Osteoblast (primary cell): ENCODE measurements at regions not wholly inside any gene's neighbourhood (a gene's known extent, or its start where the extent isn't known, plus 50 kb on each side); places are given as distances from the start of the nearest gene placed in this dataset.

ENCODE experiments used
- DNase-seq: peaks from one replicate; pipeline ENCODE4 v3.0.0; 2011; ENCODE audit warnings: low spot score, mixed read lengths; ENCODE audit not compliant: insufficient read length; ENCODE audit errors: missing footprints
- H2AFZ ChIP-seq: 2 replicates; pipeline ENCODE4 v1.6.0; 2011; ENCODE audit warnings: mild to moderate bottlenecking, low read length
- H3K27ac ChIP-seq: 2 replicates; pipeline ENCODE4 v1.5.1; 2011; ENCODE audit warnings: mild to moderate bottlenecking, low read depth, low read length, moderate library complexity
- H3K27me3 ChIP-seq: 2 replicates; pipeline ENCODE4 v1.6.0; 2012; ENCODE audit warnings: mild to moderate bottlenecking, control low read depth, inconsistent platforms, low read length, moderate library complexity; ENCODE audit not compliant: insufficient read depth
- H3K36me3 ChIP-seq: 2 replicates; pipeline ENCODE4 v1.5.1; 2011; ENCODE audit warnings: mild to moderate bottlenecking, low read length, control low read depth, moderate library complexity; ENCODE audit not compliant: insufficient read depth
- H3K4me1 ChIP-seq: 2 replicates; pipeline ENCODE4 v1.5.1; 2011; ENCODE audit warnings: mild to moderate bottlenecking, low read length, control low read depth, moderate library complexity; ENCODE audit not compliant: insufficient read depth
- H3K4me2 ChIP-seq: 2 replicates; pipeline ENCODE4 v1.6.0; 2011; ENCODE audit warnings: mild to moderate bottlenecking, low read length; ENCODE audit not compliant: insufficient read depth
- H3K4me3 ChIP-seq: fragments of 200-600 bp; sonication (generic); 3 replicates; pipeline ENCODE4 v1.5.1; 2012; ENCODE audit warnings: mild to moderate bottlenecking, low read length, inconsistent platforms; ENCODE audit not compliant: insufficient read depth
- H3K79me2 ChIP-seq: 2 replicates; pipeline ENCODE4 v1.6.0; 2012; ENCODE audit warnings: mild to moderate bottlenecking, low read length, control low read depth, inconsistent platforms; ENCODE audit not compliant: insufficient read depth
- H3K9me3 ChIP-seq: 2 replicates; pipeline ENCODE4 v1.5.1; 2011; ENCODE audit warnings: low read depth, low read length, control low read depth
- H4K20me1 ChIP-seq: 2 replicates; pipeline ENCODE4 v1.6.0; 2012; ENCODE audit warnings: mild to moderate bottlenecking, low read length, control low read depth; ENCODE audit not compliant: insufficient read depth
- TF ChIP-seq, protein P1 (sequence below): IDR thresholded peaks from 2 replicates; pipeline ENCODE4 v1.5.1; 2011; ENCODE audit warnings: mild to moderate bottlenecking, low read depth, low read length, moderate library complexity; ENCODE audit errors: extremely low read depth

DNA sequence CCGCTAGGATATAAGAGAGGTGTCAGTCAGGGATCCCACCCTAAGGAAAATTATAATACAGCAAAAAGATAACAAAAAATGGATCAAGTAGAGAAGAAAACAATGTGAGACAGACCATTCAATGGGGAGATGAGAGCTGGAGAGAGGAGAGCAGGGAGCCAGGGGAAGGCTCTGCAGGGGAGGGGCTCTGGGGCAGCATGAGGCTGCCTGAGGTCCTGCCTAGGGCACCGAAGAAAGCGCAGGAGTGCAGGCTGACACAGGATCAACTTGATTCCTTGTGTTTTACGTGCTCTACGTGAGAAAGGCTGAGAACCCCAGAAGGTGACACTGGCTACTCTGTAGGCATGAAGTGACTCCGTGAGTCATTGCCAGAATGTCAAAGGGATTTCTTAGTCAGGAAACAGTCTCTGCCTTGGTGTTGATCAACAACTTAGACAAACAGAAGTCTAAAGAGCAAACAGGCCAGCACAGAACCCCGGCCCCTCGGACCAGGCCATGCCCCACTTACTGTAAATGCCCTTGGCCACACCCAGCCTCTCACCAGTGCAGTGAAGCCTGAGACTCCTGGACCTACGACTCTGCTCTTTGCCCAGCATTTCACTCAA lies 290.1 kb upstream of the PRDM1 start:
- Histone ChIP-seq H3K27ac (no peak overlapping the region), H3K4me2 (no peak overlapping the region), H3K79me2 (no peaks in the 10 kb centered on the region), H3K36me3 (no peaks in the 10 kb centered on the region), H3K4me3 (no peak overlapping the region), H2AFZ (no peak overlapping the region), H3K4me1 (peaks cover 23% of the 10 kb centered on the region), H3K27me3 (no peaks in the 10 kb centered on the region), H4K20me1 (no peaks in the 10 kb centered on the region), H3K9me3 (no peaks in the 10 kb centered on the region)
- DNase-seq: no peak
- TF ChIP-seq, protein P1, sequence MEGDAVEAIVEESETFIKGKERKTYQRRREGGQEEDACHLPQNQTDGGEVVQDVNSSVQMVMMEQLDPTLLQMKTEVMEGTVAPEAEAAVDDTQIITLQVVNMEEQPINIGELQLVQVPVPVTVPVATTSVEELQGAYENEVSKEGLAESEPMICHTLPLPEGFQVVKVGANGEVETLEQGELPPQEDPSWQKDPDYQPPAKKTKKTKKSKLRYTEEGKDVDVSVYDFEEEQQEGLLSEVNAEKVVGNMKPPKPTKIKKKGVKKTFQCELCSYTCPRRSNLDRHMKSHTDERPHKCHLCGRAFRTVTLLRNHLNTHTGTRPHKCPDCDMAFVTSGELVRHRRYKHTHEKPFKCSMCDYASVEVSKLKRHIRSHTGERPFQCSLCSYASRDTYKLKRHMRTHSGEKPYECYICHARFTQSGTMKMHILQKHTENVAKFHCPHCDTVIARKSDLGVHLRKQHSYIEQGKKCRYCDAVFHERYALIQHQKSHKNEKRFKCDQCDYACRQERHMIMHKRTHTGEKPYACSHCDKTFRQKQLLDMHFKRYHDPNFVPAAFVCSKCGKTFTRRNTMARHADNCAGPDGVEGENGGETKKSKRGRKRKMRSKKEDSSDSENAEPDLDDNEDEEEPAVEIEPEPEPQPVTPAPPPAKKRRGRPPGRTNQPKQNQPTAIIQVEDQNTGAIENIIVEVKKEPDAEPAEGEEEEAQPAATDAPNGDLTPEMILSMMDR: no peak

DNA sequence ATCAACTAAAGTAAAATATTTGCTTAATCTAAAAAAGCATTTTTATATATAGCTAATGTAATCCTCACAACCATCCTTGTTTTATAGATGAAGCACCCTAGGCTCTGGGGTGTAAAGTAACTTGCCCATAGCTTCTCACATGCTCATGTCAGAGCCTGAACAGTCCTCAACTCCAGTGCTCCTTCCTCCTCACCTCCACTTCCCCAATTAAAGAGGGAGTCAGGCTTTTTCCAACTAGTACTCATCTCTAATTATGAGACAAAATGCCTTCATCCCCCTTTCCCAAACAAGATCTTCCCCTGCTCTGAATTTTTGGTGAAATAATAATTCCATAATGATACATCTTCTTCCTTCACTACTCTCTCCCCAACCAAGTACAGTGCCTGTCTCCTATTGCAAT lies 290.8 kb upstream of the PRDM1 start:
- H3K27ac ChIP-seq: no peak overlapping the region
- no peak overlapping the region for H2AFZ ChIP-seq
- peaks cover 23% of the 10 kb centered on the region for H3K4me1 ChIP-seq
- H3K4me2 ChIP-seq: no peak overlapping the region
- no peak overlapping the region for H3K4me3 ChIP-seq
- no peak for DNase-seq
- no peaks in the 10 kb centered on the region for H3K79me2 ChIP-seq
- TF ChIP-seq, protein P1: no peak
- no peaks in the 10 kb centered on the region for H4K20me1 ChIP-seq
- no peaks in the 10 kb centered on the region for H3K9me3 ChIP-seq
- H3K36me3 ChIP-seq: no peaks in the 10 kb centered on the region
- H3K27me3 ChIP-seq: no peaks in the 10 kb centered on the region

DNA sequence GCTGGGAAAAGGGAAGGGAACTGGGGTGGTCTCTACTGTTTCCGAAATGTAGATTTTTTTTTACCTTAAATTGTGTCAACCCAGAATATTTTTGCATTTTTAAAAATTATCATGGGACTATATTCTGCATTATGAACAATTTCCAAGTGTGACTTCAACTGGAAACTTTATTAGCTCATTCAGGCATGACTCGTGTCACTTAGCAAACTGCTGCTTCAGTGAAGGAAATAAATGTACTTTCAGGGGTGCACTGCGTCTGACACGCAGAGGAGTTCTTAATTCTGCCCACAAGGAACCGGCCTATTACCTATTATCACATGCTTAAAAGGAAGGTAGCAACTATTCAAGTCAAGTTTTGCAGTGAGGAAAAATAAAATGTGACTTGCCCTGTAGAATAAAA lies 291.3 kb upstream of the PRDM1 start:
- Histone ChIP-seq H4K20me1 (no peaks in the 10 kb centered on the region), H3K36me3 (no peaks in the 10 kb centered on the region), H3K27me3 (no peaks in the 10 kb centered on the region), H3K4me2 (no peak overlapping the region), H3K4me3 (no peak overlapping the region), H2AFZ (no peak overlapping the region), H3K4me1 (peaks cover 23% of the 10 kb centered on the region), H3K27ac (no peak overlapping the region), H3K9me3 (no peaks in the 10 kb centered on the region), H3K79me2 (no peaks in the 10 kb centered on the region)
- TF ChIP-seq, protein P1: no peak
- no peak for DNase-seq

DNA sequence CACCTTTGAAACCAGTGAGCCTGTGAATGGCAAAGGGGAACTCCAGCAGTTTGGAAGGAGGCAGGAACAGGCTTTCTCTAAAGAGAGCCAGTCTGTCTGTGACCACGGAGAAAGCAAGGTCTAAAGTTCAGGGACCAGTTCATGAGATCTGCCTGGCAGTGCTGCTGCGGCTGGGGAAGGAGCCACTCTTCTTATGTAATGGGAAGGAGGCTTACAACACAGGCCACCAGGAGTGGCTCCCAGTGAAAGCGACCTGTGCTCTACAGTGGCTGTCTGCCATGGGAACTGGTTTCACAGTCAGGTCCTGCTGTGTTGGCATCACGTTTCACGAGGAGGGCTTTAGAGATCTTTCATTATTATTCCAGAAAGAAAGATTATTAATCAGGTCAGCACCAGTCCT lies 291.9 kb upstream of the PRDM1 start:
- no peaks in the 10 kb centered on the region for H4K20me1 ChIP-seq
- H3K4me2 ChIP-seq: peak overlapping the region; percentile 12
- no peaks in the 10 kb centered on the region for H3K27me3 ChIP-seq
- DNase-seq: no peak
- TF ChIP-seq, protein P1: no peak
- H3K4me3 ChIP-seq: no peak overlapping the region
- peak overlapping the region; percentile 52 for H2AFZ ChIP-seq
- H3K27ac ChIP-seq: no peak overlapping the region
- no peaks in the 10 kb centered on the region for H3K36me3 ChIP-seq
- peaks cover 21% of the 10 kb centered on the region for H3K4me1 ChIP-seq
- H3K79me2 ChIP-seq: no peaks in the 10 kb centered on the region
- H3K9me3 ChIP-seq: no peaks in the 10 kb centered on the region
